GM06990 (cell line): ENCODE measurements at regions not wholly inside any gene's neighbourhood (a gene's known extent, or its start where the extent isn't known, plus 50 kb on each side); places are given as distances from the start of the nearest gene placed in this dataset.
"Not testable (repeated sequence)": the region's sequence is repeated elsewhere in the genome, so short reads cannot be mapped to it uniquely, and the experiment has no call there.

Source experiments
- DNase-seq: peaks from one replicate; pipeline ENCODE4 v3.0.0-alpha.2; 2011; ENCODE audit not compliant: insufficient read length; ENCODE audit errors: extremely low read depth
- H3K27me3 ChIP-seq: replicated peaks from 2 replicates; pipeline ENCODE4 v1.6.0; 2011; ENCODE audit warnings: low read length; ENCODE audit not compliant: control insufficient read depth, insufficient read depth
- H3K36me3 ChIP-seq: 2 replicates; pipeline ENCODE4 v1.5.1; 2011; ENCODE audit warnings: low read length; ENCODE audit not compliant: control insufficient read depth, insufficient read depth
- H3K4me3 ChIP-seq: replicated peaks from 2 replicates; pipeline ENCODE4 v1.5.1; 2011; ENCODE audit warnings: low read depth, mild to moderate bottlenecking, control low read depth, low read length
- TF ChIP-seq, protein P1 (sequence below): IDR thresholded peaks from 2 replicates; pipeline ENCODE4 v1.5.1; 2011; ENCODE audit warnings: low read length, control low read depth, mild to moderate bottlenecking, inconsistent platforms; ENCODE audit not compliant: insufficient read depth, poor library complexity, severe bottlenecking

DNA sequence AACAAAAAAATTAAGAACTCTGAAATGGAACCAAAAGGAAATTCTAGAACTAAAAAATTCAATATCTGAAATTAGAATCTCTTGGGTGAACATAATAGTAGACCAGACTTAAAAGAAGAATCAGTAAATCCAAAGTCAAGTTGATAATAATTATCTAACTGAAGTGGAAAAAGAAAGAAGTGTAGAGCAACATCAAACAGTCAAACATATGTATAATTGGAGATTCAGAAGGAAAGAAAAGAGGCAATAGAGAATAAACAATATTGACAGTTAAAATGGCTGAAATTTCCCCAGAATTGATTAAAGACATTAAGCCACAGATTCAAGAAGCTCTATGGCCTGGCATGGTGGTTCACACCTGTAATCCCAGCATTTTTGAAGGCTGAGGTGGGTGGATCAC is 383.6 kb downstream of the PREX1 start:
- Histone ChIP-seq H3K4me3 (no peak overlapping the region), H3K36me3 (no peaks in the 10 kb centered on the region), H3K27me3 (no peaks in the 10 kb centered on the region; the same call in 1 of the 2 replicates)
- DNase-seq: no peak
- TF ChIP-seq, protein P1, sequence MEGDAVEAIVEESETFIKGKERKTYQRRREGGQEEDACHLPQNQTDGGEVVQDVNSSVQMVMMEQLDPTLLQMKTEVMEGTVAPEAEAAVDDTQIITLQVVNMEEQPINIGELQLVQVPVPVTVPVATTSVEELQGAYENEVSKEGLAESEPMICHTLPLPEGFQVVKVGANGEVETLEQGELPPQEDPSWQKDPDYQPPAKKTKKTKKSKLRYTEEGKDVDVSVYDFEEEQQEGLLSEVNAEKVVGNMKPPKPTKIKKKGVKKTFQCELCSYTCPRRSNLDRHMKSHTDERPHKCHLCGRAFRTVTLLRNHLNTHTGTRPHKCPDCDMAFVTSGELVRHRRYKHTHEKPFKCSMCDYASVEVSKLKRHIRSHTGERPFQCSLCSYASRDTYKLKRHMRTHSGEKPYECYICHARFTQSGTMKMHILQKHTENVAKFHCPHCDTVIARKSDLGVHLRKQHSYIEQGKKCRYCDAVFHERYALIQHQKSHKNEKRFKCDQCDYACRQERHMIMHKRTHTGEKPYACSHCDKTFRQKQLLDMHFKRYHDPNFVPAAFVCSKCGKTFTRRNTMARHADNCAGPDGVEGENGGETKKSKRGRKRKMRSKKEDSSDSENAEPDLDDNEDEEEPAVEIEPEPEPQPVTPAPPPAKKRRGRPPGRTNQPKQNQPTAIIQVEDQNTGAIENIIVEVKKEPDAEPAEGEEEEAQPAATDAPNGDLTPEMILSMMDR: no peak

GRCh38 chr20:48440916-48441315 is 386.9 kb downstream of the PREX1 start:
- Histone ChIP-seq H3K27me3 (no peaks in the 10 kb centered on the region; the same call in 1 of the 2 replicates), H3K4me3 (no peak overlapping the region), H3K36me3 (no peaks in the 10 kb centered on the region)
- TF ChIP-seq, protein P1: no peak
- DNase-seq: no peak

- not testable (repeated sequence) for H3K36me3 ChIP-seq, DNase-seq, H3K27me3 ChIP-seq, H3K4me3 ChIP-seq
These were observed 387.5 kb downstream of the PREX1 start for GRCh38 chr20:48440261-48440660.

- TF ChIP-seq, protein P1: no peak
- Histone ChIP-seq H3K27me3 (peaks cover 3% of the 10 kb centered on the region), H3K4me3 (no peak overlapping the region), H3K36me3 (no peaks in the 10 kb centered on the region)
- DNase-seq: no peak
These were observed 390.7 kb downstream of the PREX1 start for GRCh38 chr20:48437146-48437545.

DNA sequence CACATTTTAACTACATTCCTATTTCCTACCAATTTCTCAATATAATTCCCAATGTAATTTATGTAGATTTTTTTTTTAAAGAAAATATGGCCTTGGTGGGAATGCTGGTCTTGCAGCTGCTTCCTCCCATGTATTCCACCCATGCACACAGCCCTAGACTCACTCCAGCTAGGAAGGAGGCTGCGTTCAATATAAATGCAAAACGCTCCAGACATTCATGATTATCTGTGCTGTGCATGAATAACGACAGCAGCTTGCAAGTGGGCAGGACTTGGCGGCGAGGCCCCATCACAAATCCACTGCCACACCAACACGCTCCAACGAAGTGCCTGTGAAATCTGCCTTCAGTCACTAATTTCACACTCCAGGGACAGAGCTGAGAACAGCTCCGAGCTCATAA is 391.2 kb downstream of the PREX1 start:
- H3K36me3 ChIP-seq: not testable (repeated sequence)

GRCh38 chr20:48433178-48433577 is 394.6 kb downstream of the PREX1 start:
- Histone ChIP-seq H3K4me3 (no peak overlapping the region), H3K27me3 (peaks cover 3% of the 10 kb centered on the region), H3K36me3 (no peaks in the 10 kb centered on the region)
- DNase-seq: no peak
- TF ChIP-seq, protein P1: no peak

More for the DNA sequence above, 391.2 kb downstream of the PREX1 start:
- not testable (repeated sequence) for H3K27me3 ChIP-seq, DNase-seq, H3K4me3 ChIP-seq

DNA sequence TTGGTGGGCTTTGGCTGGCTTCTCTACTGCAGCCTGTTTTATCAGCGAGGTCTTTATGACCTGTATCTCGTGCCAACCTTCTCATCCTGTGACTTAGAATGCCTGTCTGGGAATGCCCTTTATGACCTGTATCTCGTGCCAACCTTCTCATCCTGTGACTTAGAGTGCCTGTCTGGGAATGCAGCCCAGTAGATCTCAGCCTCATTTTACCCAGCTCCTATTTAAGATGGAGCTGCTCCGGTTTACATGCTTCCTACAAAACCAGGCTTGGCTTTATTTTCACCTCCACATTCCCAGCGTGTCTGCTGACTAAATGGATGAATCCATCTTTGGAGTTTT is 395.3 kb downstream of the PREX1 start:
- TF ChIP-seq, protein P1: no peak
- no peak for DNase-seq

More for the DNA sequence above, 395.3 kb downstream of the PREX1 start:
- no peak overlapping the region for H3K4me3 ChIP-seq
- H3K36me3 ChIP-seq: no peaks in the 10 kb centered on the region
- H3K27me3 ChIP-seq: peaks cover 3% of the 10 kb centered on the region
